ENCODE measurements at regions not wholly inside any gene's neighbourhood (a gene's known extent, or its start where the extent isn't known, plus 50 kb on each side); places are given as distances from the start of the nearest gene placed in this dataset.

DNA sequence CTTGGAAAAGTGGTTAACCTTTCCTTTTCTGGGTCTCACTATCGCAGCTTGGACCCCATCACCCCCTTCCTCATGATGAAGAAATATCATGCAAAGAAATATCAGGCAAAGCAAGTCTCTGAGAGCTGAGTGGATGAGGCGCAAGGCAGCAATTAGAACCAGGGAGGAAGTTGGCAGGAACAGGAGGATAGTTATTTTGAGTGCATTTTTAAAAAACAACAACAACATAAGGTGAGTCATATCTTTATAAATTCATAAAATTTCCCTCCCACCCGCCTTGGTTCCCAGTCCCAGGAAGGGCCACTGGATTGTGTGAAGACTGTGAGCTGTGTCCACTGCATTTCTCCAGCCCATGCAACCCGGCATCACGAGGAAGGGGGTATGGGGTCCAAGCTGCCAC, 316.9 kb upstream of the TLE3 start:
- DNase-seq, result peak in 1 of 3 donors; percentile 19
- H3K27me3 ChIP-seq, result no peaks in the 10 kb centered on the region

DNA sequence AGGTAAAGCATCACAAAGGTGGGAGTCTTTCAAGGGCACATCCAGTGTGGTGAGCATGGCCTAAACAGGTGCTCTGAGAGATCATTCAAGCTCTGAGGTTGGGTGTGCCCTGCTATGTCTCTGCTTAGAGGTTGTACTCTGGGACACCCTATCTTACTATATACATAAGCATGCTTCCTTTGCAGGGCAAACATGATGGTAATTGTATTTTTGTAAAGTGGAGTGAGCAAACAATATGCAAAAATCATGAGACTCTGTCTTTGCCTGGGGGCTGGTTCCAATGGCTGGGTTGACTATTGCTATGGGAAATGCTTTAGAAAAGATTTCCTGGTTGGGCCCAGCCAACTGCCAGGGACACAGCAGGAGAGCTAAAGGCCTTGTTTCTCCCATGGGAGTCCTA, 315.1 kb upstream of the TLE3 start:
- Histone ChIP-seq H3K4me3 (no peak overlapping the region), H3K9me3 (peaks cover 0 to 2% (median 0%) of the 10 kb centered on the region in 4 donors), H3K27ac (no peak overlapping the region), H3K27me3 (no peaks in the 10 kb centered on the region), H3K4me1 (peaks cover 0 to 5% (median 0%) of the 10 kb centered on the region in 4 donors), H3K36me3 (no peaks in the 10 kb centered on the region)
- TF ChIP-seq, protein P1, sequence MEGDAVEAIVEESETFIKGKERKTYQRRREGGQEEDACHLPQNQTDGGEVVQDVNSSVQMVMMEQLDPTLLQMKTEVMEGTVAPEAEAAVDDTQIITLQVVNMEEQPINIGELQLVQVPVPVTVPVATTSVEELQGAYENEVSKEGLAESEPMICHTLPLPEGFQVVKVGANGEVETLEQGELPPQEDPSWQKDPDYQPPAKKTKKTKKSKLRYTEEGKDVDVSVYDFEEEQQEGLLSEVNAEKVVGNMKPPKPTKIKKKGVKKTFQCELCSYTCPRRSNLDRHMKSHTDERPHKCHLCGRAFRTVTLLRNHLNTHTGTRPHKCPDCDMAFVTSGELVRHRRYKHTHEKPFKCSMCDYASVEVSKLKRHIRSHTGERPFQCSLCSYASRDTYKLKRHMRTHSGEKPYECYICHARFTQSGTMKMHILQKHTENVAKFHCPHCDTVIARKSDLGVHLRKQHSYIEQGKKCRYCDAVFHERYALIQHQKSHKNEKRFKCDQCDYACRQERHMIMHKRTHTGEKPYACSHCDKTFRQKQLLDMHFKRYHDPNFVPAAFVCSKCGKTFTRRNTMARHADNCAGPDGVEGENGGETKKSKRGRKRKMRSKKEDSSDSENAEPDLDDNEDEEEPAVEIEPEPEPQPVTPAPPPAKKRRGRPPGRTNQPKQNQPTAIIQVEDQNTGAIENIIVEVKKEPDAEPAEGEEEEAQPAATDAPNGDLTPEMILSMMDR (IDR thresholded peaks at IDR 0.05), result no peak
- TF ChIP-seq POLR2A (IDR thresholded peaks at IDR 0.05), result no peak
- no peak for DNase-seq

More for the DNA sequence above, 316.9 kb upstream of the TLE3 start:
- H3K9me3 ChIP-seq, result no peaks in the 10 kb centered on the region
- peaks cover 0 to 5% (median 0%) of the 10 kb centered on the region in 4 donors for H3K4me1 ChIP-seq
- no peaks in the 10 kb centered on the region for H3K36me3 ChIP-seq
- H3K4me3 ChIP-seq, result no peak overlapping the region
- TF ChIP-seq, protein P1 (IDR thresholded peaks at IDR 0.05), result no peak
- no peak for TF ChIP-seq POLR2A (IDR thresholded peaks at IDR 0.05)
- no peak overlapping the region for H3K27ac ChIP-seq

DNA sequence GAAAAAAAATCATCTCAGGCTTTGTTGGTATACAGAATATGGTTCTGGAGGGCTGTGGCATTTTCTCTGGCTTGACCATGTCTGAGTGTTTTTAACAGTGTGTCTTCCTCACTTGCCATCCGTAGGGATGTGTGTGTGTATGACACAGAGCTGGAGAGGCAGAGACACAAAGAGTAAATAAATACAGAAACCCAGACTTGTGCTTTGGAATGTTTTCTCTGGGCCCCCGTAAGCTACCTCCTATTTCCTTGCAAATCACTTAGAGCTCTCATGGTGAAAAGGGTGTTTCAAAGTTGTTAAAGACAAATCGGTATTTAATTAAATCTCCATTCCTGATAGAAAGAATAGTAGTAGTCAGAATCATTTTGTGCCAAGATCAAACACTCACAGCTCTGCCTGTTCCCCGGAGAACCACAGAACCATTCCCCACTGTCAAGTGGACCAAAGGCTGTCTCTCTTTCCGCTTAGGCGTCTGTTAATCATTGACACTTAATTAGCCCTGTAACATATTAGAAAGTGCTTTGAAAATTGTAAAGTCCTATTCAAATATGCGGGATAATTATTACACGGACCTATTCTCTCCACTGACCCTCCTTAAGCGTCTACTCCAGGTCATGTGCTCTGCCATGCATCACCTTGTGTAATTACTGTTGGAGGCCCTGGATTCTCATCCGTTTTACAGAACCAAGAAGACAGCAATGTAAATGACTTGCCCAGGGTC, 313.6 kb upstream of the TLE3 start:
- DNase-seq, result no peak
- TF ChIP-seq, protein P1 (IDR thresholded peaks at IDR 0.05), result no peak
- no peak for TF ChIP-seq POLR2A (IDR thresholded peaks at IDR 0.05)
- H3K27ac ChIP-seq, result no peak overlapping the region

DNA sequence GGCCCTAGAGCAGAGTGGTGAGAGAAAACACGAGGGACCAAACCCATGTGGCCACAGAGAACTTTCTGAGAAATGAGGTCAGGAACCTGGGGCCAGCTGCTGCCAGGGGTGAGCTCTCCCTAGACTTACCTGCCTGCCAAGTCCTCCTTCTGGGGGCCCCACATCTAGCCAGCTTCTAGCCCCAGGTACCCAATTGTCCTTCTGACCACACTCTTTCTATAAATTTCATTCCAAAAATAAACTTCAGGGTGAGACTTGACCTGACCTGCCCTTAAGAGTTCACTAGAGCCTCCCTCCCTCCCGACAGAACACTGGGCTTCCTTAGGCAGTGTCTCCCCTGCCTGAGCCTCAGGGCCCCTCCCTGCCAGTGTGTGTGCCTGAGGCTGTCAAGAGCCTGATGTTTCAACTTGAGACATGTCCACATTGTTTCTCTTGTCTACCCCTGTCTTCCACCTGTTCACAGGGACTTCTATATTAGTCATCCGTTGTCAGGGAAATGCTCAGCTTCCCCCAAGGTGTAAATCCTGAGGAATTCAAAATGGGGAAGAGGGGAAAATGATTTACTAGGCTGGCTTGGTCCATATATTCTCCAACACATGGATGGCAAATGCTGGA, 312.8 kb upstream of the TLE3 start:
- Histone ChIP-seq H3K4me1 (peaks cover 0 to 5% (median 0%) of the 10 kb centered on the region in 4 donors), H3K36me3 (no peaks in the 10 kb centered on the region), H3K4me3 (no peak overlapping the region), H3K27me3 (no peaks in the 10 kb centered on the region), H3K27ac (no peak overlapping the region), H3K9me3 (peaks cover 0 to 3% (median 0%) of the 10 kb centered on the region in 4 donors)
- no peak for DNase-seq
- no peak for TF ChIP-seq POLR2A (IDR thresholded peaks at IDR 0.05)
- TF ChIP-seq, protein P1 (IDR thresholded peaks at IDR 0.05), result no peak

More for the DNA sequence above, 313.6 kb upstream of the TLE3 start:
- H3K9me3 ChIP-seq, result peaks cover 0 to 3% (median 0%) of the 10 kb centered on the region in 4 donors
- no peaks in the 10 kb centered on the region for H3K27me3 ChIP-seq
- H3K4me3 ChIP-seq, result no peak overlapping the region
- peaks cover 0 to 5% (median 0%) of the 10 kb centered on the region in 4 donors for H3K4me1 ChIP-seq
- no peaks in the 10 kb centered on the region for H3K36me3 ChIP-seq

DNA sequence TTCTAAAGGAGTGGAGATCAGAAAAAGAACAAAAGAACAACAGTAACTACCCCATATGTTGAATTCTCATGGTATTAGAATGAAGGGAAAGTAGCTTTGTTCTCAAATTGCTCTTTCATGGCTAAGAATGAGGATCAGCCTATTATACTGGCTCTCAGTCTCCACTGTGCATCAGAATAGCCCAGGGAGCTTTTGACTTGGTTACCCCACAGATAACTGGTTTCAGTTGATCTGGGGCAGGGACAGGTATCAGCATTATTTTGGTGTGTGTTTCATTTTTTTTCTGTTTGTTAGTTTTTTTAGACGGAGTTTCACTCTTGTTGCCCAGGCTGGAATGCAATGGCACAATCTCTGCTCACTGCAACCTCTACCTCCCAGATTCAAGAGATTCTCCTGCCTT, 311.7 kb upstream of the TLE3 start:
- Histone ChIP-seq H3K36me3 (no peaks in the 10 kb centered on the region), H3K27me3 (no peaks in the 10 kb centered on the region), H3K4me3 (no peak overlapping the region), H3K4me1 (peaks cover 0 to 5% (median 0%) of the 10 kb centered on the region in 4 donors), H3K27ac (no peak overlapping the region), H3K9me3 (peaks cover 0 to 3% (median 0%) of the 10 kb centered on the region in 4 donors)
- TF ChIP-seq, protein P1 (IDR thresholded peaks at IDR 0.05), result no peak
- no peak for DNase-seq
